ENCODE measurements at regions not wholly inside any gene's neighbourhood (a gene's known extent, or its start where the extent isn't known, plus 50 kb on each side); places are given as distances from the start of the nearest gene placed in this dataset.

- no peaks in the 10 kb centered on the region for H3K4me1 ChIP-seq (ENCODE audit: control insufficient read depth, extremely low read depth, insufficient read depth, low read length)
- no peaks in the 10 kb centered on the region for H4K20me1 ChIP-seq (ENCODE audit: control insufficient read depth, extremely low read depth, insufficient read depth, low read length)
- no peak for TF ChIP-seq CTCF (conservative IDR thresholded peaks at IDR 0.05 in 1 of 2, IDR thresholded peaks at IDR 0.05 in 1 of 2; ENCODE audit: low read depth in 1 of 2, low read length in 2 of 2)
- TF ChIP-seq EZH2 (IDR thresholded peaks at IDR 0.05; ENCODE audit: low read length, missing control alignments) = no peak
- H3K9ac ChIP-seq (ENCODE audit: insufficient read depth, low read length) = no peak overlapping the region
- H3K9me3 ChIP-seq (ENCODE audit: control insufficient read depth, insufficient read depth, low read depth, low read length) = no peaks in the 10 kb centered on the region
- H3K27ac ChIP-seq (ENCODE audit: insufficient read depth, low read length) = no peak overlapping the region
- no peaks in the 10 kb centered on the region for H3K27me3 ChIP-seq (ENCODE audit: control insufficient read depth, insufficient read depth, low read length)
- H3K4me3 ChIP-seq (replicated peaks in 1 of 4; ENCODE audit: control extremely low read depth in 1 of 4, insufficient read depth in 1 of 4, low read depth in 3 of 4, low read length in 4 of 4) = no peak overlapping the region
- no peaks in the 10 kb centered on the region for H3K36me3 ChIP-seq (ENCODE audit: control insufficient read depth, insufficient read depth, low read length)
- DNase-seq (ENCODE audit: low read depth in 2 of 2) = no peak
- no peaks in the 10 kb centered on the region for H3K79me2 ChIP-seq (ENCODE audit: control insufficient read depth, insufficient read depth, low read length)
- H3K4me2 ChIP-seq (ENCODE audit: extremely low read depth, insufficient read depth, low read length) = no peak overlapping the region
- H2AFZ ChIP-seq (ENCODE audit: low read length) = no peak overlapping the region
Observed at GRCh38 chr3:161905520-161906132, 409.0 kb downstream of the OTOL1 start.

- no peaks in the 10 kb centered on the region for H4K20me1 ChIP-seq (ENCODE audit: control insufficient read depth, extremely low read depth, insufficient read depth, low read length)
- DNase-seq (ENCODE audit: low read depth in 2 of 2) = peak; percentile 59 to 89
- no peaks in the 10 kb centered on the region for H3K4me1 ChIP-seq (ENCODE audit: control insufficient read depth, extremely low read depth, insufficient read depth, low read length)
- H3K27ac ChIP-seq (ENCODE audit: insufficient read depth, low read length) = no peak overlapping the region
- H3K36me3 ChIP-seq (ENCODE audit: control insufficient read depth, insufficient read depth, low read length) = no peaks in the 10 kb centered on the region
- no peak overlapping the region for H2AFZ ChIP-seq (ENCODE audit: low read length)
- no peaks in the 10 kb centered on the region for H3K9me3 ChIP-seq (ENCODE audit: control insufficient read depth, insufficient read depth, low read depth, low read length)
- TF ChIP-seq CTCF (conservative IDR thresholded peaks at IDR 0.05 in 1 of 2, IDR thresholded peaks at IDR 0.05 in 1 of 2; ENCODE audit: low read depth in 1 of 2, low read length in 2 of 2) (no peak), EZH2 (IDR thresholded peaks at IDR 0.05; ENCODE audit: low read length, missing control alignments) (no peak)
- H3K9ac ChIP-seq (ENCODE audit: insufficient read depth, low read length) = no peak overlapping the region
- no peaks in the 10 kb centered on the region for H3K79me2 ChIP-seq (ENCODE audit: control insufficient read depth, insufficient read depth, low read length)
- H3K27me3 ChIP-seq (ENCODE audit: control insufficient read depth, insufficient read depth, low read length) = no peaks in the 10 kb centered on the region
- H3K4me3 ChIP-seq (replicated peaks in 1 of 4; ENCODE audit: control extremely low read depth in 1 of 4, insufficient read depth in 1 of 4, low read depth in 3 of 4, low read length in 4 of 4) = no peak overlapping the region
- H3K4me2 ChIP-seq (ENCODE audit: extremely low read depth, insufficient read depth, low read length) = peak overlapping the region; percentile 42
Observed at GRCh38 chr3:161913786-161914389, 417.3 kb downstream of the OTOL1 start.

- peak overlapping the region in 1 of 4 experiments; percentile 2 for H3K4me3 ChIP-seq (replicated peaks in 1 of 4; ENCODE audit: control extremely low read depth in 1 of 4, insufficient read depth in 1 of 4, low read depth in 3 of 4, low read length in 4 of 4)
- H3K79me2 ChIP-seq (ENCODE audit: control insufficient read depth, insufficient read depth, low read length) = no peaks in the 10 kb centered on the region
- no peaks in the 10 kb centered on the region for H3K9me3 ChIP-seq (ENCODE audit: control insufficient read depth, insufficient read depth, low read depth, low read length)
- no peak overlapping the region for H2AFZ ChIP-seq (ENCODE audit: low read length)
- no peak overlapping the region for H3K4me2 ChIP-seq (ENCODE audit: extremely low read depth, insufficient read depth, low read length)
- H3K36me3 ChIP-seq (ENCODE audit: control insufficient read depth, insufficient read depth, low read length) = no peaks in the 10 kb centered on the region
- H3K27me3 ChIP-seq (ENCODE audit: control insufficient read depth, insufficient read depth, low read length) = no peaks in the 10 kb centered on the region
- TF ChIP-seq CTCF (conservative IDR thresholded peaks at IDR 0.05 in 1 of 2, IDR thresholded peaks at IDR 0.05 in 1 of 2; ENCODE audit: low read depth in 1 of 2, low read length in 2 of 2) (peak; percentile 42 to 72), EZH2 (IDR thresholded peaks at IDR 0.05; ENCODE audit: low read length, missing control alignments) (no peak)
- no peaks in the 10 kb centered on the region for H4K20me1 ChIP-seq (ENCODE audit: control insufficient read depth, extremely low read depth, insufficient read depth, low read length)
- peak; percentile 79 to 85 for DNase-seq (ENCODE audit: low read depth in 2 of 2)
- no peak overlapping the region for H3K9ac ChIP-seq (ENCODE audit: insufficient read depth, low read length)
- H3K27ac ChIP-seq (ENCODE audit: insufficient read depth, low read length) = no peak overlapping the region
- no peaks in the 10 kb centered on the region for H3K4me1 ChIP-seq (ENCODE audit: control insufficient read depth, extremely low read depth, insufficient read depth, low read length)
Observed at GRCh38 chr3:161914703-161915417, 418.3 kb downstream of the OTOL1 start.
